Activated effector memory CD4-positive, alpha-beta T cell treated with anti-CD3 and anti-CD28 coated beads, Interleukin-2, amount 50 U/mL, for 16 hours (primary cell): ENCODE measurements at regions not wholly inside any gene's neighbourhood (a gene's known extent, or its start where the extent isn't known, plus 50 kb on each side); places are given as distances from the start of the nearest gene placed in this dataset.
"Not testable (repeated sequence)": the region's sequence is repeated elsewhere in the genome, so short reads cannot be mapped to it uniquely, and the experiment has no call there.

ENCODE experiments used
- DNase-seq: peaks from one replicate; pipeline ENCODE4 v3.0.0-alpha.2; 2020

- DNase-seq = not testable (repeated sequence)
Observed at GRCh38 chr2:90087792-90088191, 1396.3 kb downstream of the RPIA start.

GRCh38 chr2:90093571-90094270 lies 1402.2 kb downstream of the RPIA start:
- DNase-seq = not testable (repeated sequence)

GRCh38 chr2:90097617-90098016 lies 1406.1 kb downstream of the RPIA start:
- DNase-seq = not testable (repeated sequence)

- not testable (repeated sequence) for DNase-seq
Observed at GRCh38 chr2:90105142-90105541, 1413.7 kb downstream of the RPIA start.

DNA sequence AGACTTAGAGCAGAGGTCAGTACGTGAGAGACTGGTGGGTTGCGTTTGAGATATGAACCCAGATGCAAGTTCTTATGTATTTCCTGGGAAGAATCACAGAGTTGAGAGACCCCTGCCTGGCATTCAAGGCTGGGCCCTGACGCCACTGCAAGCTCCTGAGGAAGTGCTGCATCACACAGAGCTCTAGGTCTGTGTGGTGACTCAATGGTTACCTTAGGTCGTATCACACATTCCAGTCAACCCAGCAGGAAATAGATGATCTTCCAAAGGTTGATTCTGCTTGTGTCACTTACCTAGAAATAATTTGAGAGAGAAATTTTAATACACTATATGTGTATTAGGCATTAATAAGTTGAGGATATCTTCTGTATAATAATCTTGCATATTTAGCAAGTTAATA lies 1431.9 kb downstream of the RPIA start:
- not testable (repeated sequence) for DNase-seq

DNA sequence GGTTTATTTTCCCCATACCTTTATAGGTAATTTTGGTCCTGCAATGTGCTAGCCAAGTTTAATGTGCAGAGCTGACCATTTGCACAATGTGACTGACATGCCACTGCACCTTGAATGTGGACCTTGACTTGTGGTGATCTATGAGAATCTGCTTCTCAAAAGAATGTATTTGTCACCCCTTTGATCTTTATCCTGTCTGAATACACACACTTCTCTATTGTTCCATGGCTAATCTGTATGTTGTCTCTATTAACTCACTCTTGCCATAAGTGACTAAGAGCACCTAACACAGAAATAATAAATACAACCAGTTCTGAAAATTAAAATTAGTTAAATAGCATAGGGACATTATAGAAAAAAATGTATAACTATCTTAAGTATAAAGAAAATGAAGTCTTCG lies 1447.6 kb downstream of the RPIA start:
- not testable (repeated sequence) for DNase-seq

DNA sequence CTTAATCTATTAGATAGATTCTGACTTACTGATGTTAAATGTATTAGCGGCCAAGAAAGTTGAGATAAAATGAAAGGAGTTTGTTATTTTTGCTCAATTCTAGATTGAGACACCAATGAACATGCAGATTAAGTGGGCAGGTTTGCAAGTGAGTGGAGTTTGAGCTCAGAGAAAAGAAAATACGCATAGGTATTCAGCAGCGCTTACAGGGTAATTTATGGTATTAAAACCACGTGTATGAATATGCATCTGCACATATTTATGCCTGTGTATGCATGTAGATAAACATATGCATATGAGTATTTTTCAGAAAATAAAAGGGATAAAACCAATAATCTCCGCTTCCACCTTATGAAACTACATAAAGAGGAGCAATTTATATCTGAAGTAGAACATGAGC lies 1450.1 kb downstream of the RPIA start:
- not testable (repeated sequence) for DNase-seq

GRCh38 chr2:90151805-90152204 lies 1460.3 kb downstream of the RPIA start:
- not testable (repeated sequence) for DNase-seq

GRCh38 chr2:90170978-90171377 lies 1479.5 kb downstream of the RPIA start:
- DNase-seq = not testable (repeated sequence)

GRCh38 chr2:90173081-90173480 lies 1481.6 kb downstream of the RPIA start:
- DNase-seq = not testable (repeated sequence)

- DNase-seq = not testable (repeated sequence)
Observed at GRCh38 chr2:90179591-90179990, 1488.1 kb downstream of the RPIA start.

DNA sequence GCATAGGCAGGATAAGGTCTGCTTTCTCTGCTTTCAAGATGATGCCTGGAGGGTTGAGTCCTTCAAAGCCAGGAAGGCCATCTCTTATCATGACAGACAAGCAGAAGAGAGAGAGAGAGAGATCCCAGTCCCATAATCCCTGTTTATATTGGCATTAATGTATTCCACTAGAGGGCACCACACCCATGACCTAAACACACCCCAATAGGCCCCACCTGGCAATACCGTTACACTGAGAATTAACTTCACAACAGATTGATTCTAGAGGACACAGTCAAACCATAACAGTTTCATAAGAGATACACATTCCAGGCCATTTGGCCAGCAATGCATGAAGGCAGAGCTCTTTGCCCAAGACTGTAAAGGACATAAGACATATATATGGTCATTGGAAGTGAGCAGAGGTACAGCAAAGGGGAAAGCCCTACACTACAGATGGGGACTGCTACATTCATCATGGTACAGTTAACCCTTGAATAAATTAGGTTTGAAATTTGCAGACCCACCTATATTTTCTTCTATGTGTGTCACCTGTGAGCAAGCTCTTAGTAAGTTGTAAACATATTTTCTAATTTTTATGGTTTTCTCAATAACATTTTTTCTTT lies 1516.1 kb downstream of the RPIA start:
- DNase-seq = no peak

DNA sequence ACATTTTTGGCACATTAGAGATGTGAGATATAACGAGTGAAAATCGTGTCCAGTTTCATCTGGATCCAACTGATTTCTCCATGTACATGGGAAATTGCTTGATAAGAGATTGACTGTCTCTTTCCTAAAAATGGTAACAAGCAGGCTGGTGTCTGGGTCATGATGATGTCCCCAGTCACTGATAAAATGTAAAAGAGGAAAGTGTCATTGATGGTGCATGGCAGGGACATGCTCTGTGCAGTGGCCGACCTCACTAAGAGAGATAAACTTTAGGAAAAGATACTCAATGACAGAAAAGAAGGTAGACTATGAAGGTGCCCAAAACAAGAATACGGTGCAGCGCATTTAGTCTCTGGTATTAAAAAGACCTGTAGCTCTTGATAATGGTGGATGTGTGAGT lies 1517.5 kb downstream of the RPIA start:
- DNase-seq = no peak

DNA sequence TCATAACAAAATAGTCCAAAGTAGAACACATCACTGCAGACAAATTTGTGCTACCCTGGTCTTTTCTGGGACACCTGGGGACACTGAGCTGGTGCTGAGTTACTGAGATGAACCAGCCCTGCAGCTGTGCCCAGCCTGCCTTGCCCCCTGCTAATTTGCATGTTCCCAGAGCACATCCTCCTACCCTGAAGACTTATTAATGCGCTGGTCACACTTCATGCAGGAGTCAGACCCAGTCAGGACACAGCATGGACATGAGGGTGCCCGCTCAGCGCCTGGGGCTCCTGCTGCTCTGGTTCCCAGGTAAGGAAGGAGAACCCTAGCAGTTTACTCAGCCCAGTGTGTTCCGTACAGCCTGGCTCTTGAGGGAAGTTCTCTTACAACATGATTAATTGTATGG lies 1518.3 kb downstream of the RPIA start:
- DNase-seq = no peak

DNA sequence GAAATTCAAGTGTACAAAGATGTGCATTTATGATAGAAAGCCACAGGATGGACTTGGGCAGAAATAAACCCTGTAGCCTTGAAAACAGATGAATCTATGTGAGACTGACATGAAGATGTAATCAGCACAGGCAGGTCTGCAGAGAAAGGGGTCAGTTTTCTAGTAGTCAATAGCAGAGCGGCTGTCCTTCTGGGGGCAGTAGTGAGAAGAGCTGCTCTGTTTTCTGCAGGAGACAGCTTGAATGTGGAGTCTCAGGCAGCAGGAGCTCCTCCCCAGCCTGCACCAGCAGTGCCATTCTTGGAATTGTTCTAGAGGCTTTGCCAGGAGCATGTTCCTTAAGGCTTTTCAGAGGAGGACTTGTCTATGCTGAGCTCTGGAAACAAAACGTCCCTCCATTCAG lies 1524.4 kb downstream of the RPIA start:
- DNase-seq = not testable (repeated sequence)

DNA sequence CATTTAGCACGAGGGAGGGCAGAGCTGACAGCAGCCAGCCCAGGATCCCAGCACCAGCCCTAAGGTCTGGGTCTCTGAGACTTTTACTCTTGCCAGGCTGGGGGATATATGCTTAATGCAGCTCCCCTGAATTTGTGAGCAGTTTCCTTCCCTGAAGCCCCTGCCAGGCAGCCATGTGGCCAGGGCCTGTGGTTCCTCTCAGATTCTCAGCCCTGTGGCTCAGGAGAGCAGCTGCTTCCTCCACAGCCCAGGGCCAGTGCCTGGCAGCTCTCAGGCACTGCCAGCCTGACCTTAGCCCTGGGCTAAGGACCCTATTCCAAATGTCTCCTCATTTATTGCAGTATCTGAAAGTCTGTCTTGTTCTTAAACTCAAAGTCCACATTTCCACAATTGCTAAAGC lies 1525.3 kb downstream of the RPIA start:
- DNase-seq = not testable (repeated sequence)

GRCh38 chr2:90218534-90218933 lies 1527.1 kb downstream of the RPIA start:
- not testable (repeated sequence) for DNase-seq

GRCh38 chr2:90220623-90221299 lies 1529.3 kb downstream of the RPIA start:
- DNase-seq = not testable (repeated sequence)

- no peak for DNase-seq
Observed at GRCh38 chr2:90221300-90221651, 1529.8 kb downstream of the RPIA start.

- DNase-seq = not testable (repeated sequence)
Observed at GRCh38 chr2:90224767-90225166, 1533.3 kb downstream of the RPIA start.

GRCh38 chr2:90226465-90227072 lies 1535.1 kb downstream of the RPIA start:
- DNase-seq = not testable (repeated sequence)

DNA sequence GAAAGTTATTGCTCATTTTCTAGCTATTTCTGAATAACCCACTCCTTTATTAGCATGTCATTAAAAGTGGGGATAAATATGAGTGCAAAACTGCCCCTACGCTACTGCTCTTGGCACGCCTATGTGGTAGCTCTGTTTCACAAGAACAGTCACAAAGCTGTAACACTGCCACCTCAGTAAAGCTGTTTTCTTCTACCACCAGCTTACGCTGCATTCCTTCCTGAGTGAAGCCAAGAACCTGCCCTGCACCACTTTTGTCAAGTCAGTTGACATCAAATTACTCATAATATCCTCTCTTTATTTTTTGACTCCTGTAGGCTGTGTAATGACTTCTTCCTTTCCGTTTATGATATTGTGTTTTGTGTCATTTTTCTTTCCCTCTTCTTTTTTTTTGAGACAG lies 1539.7 kb downstream of the RPIA start:
- not testable (repeated sequence) for DNase-seq

- not testable (repeated sequence) for DNase-seq
Observed at GRCh38 chr2:90235452-90235851, 1544.0 kb downstream of the RPIA start.

DNA sequence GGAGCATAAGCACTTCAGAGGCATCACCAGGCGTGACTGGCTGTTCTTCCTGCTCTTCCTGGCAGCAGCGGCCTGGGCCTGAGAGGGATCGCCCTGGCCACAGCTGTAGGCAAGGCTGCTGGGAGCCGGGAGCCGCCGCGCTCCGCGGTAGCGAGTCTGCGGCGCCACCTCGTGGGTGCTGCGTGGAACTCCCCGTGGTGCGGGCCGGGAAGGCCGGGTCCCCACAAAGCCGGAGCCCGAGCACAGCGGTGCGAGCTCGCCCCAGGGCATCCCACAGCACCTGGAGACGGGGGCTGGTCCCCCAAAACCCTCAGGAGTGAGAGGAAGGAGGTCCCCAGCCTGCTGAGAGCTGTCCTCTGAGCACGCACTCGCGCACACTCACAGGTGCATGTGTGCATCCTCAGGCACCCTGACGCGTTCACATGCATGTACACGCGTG lies 1546.5 kb downstream of the RPIA start:
- DNase-seq = not testable (repeated sequence)
